IMR-90 (cell line): ENCODE measurements at regions not wholly inside any gene's neighbourhood (a gene's known extent, or its start where the extent isn't known, plus 50 kb on each side); places are given as distances from the start of the nearest gene placed in this dataset.

Experiments
- ATAC-seq: fragments of 200-7000 bp; cut with Tn5 transposase; 2 replicates; pipeline ENCODE4 v1.9.1; 2020; ENCODE audit warnings: low read depth, mild to moderate bottlenecking, moderate library complexity
- BruUV-seq: library from RNA; stranded (reverse); fragments of 400-500 nt; replicated peaks from 2 replicates; lab custom pipeline; 2021; lab: Mats Ljungman, UMichigan
- CTCF ChIA-PET: fragments of 300-600 bp; formaldehyde crosslinking; extraction: SDS; loops from one replicate; lab custom pipeline; 2021; ENCODE audit warnings: antibody characterized with exemption; lab: Yijun Ruan, JAX
- POLR2A ChIA-PET: fragments of 300-600 bp; sonication (Branson Sonifier 250); formaldehyde crosslinking; loops from one replicate; lab custom pipeline; 2022; ENCODE audit warnings: antibody characterized with exemption; ENCODE audit not compliant: unreplicated experiment; lab: Charles Lee
- DNase-seq: peaks from one replicate; pipeline ENCODE4 v3.0.0; 2013
- H2AFZ ChIP-seq: replicated peaks from 2 replicates; pipeline ENCODE3; 2013; ENCODE audit warnings: low read length, mild to moderate bottlenecking; ENCODE audit not compliant: poor library complexity
- H2AK5ac ChIP-seq: 2 replicates; pipeline ENCODE4 v1.6.1; 2013; ENCODE audit warnings: low read depth, low read length, inconsistent platforms
- H2AK9ac ChIP-seq: replicated peaks from 2 replicates; pipeline ENCODE3; 2013; ENCODE audit warnings: mild to moderate bottlenecking, low read depth, low read length, moderate library complexity; ENCODE audit not compliant: poor library complexity
- H2BK120ac ChIP-seq: 2 replicates; pipeline ENCODE4 v1.6.1; 2013; ENCODE audit warnings: low read depth, low read length, inconsistent platforms
- H2BK15ac ChIP-seq: 3 replicates; pipeline ENCODE4 v1.6.1; 2013; ENCODE audit warnings: low read depth, low read length, inconsistent platforms
- H2BK20ac ChIP-seq: 2 replicates; pipeline ENCODE4 v1.6.1; 2013; ENCODE audit warnings: low read depth, mild to moderate bottlenecking, inconsistent platforms, low read length, moderate library complexity
- H2BK5ac ChIP-seq: 2 replicates; pipeline ENCODE4 v1.6.1; 2013; ENCODE audit warnings: mild to moderate bottlenecking, low read depth, low read length, inconsistent platforms; ENCODE audit not compliant: poor library complexity, severe bottlenecking
- H3K14ac ChIP-seq: replicated peaks from 2 replicates; pipeline ENCODE4 v1.6.1; 2013; ENCODE audit warnings: low read depth, low read length, inconsistent platforms
- H3K18ac ChIP-seq: 2 replicates; pipeline ENCODE4 v1.6.1; 2013; ENCODE audit warnings: low read depth, low read length, control low read depth
- H3K23ac ChIP-seq: 2 replicates; pipeline ENCODE4 v1.6.1; 2013; ENCODE audit warnings: low read depth, low read length, inconsistent platforms
- H3K27ac ChIP-seq: 2 replicates; pipeline ENCODE4 v1.5.1; 2013; ENCODE audit warnings: mild to moderate bottlenecking, control low read depth, low read length; ENCODE audit not compliant: insufficient read depth
- H3K27me3 ChIP-seq: 2 replicates; pipeline ENCODE4 v1.6.1; 2013; ENCODE audit warnings: low read length; ENCODE audit not compliant: control insufficient read depth, insufficient read depth
- H3K36me3 ChIP-seq: 2 replicates; pipeline ENCODE4 v1.6.1; 2013; ENCODE audit warnings: low read length, mixed read lengths; ENCODE audit not compliant: control insufficient read depth, insufficient read depth
- H3K4ac ChIP-seq: 2 replicates; pipeline ENCODE4 v1.6.1; 2013; ENCODE audit warnings: low read depth, low read length, inconsistent platforms
- H3K4me1 ChIP-seq: 2 replicates; pipeline ENCODE4 v1.6.1; 2013; ENCODE audit warnings: low read length, mixed read lengths; ENCODE audit not compliant: control insufficient read depth, insufficient read depth
- H3K4me2 ChIP-seq: 2 replicates; pipeline ENCODE4 v1.6.1; 2013; ENCODE audit warnings: low read depth, mild to moderate bottlenecking, control low read depth, low read length, moderate library complexity
- H3K4me3 ChIP-seq: 2 replicates; pipeline ENCODE4 v1.5.1; 2013; ENCODE audit warnings: low read depth, mild to moderate bottlenecking, control low read depth, low read length, moderate library complexity; ENCODE audit not compliant: insufficient read depth
- H3K56ac ChIP-seq: 2 replicates; pipeline ENCODE4 v1.6.1; 2013; ENCODE audit warnings: low read length, inconsistent platforms; ENCODE audit not compliant: insufficient read depth; ENCODE audit errors: extremely low read depth
- H3K79me1 ChIP-seq, 2 experiments: 2 replicates each; pipeline ENCODE4 v1.6.1; 2013; ENCODE audit warnings: low read length in 2 of 2, inconsistent platforms in 1 of 2, low read depth in 1 of 2
- H3K9ac ChIP-seq: 2 replicates; pipeline ENCODE4 v1.6.1; 2013; ENCODE audit warnings: low read depth, low read length, control low read depth
- H3K9me1 ChIP-seq: 2 replicates; pipeline ENCODE4 v1.6.1; 2013; ENCODE audit warnings: low read length, inconsistent platforms; ENCODE audit not compliant: insufficient read depth
- H3K9me3 ChIP-seq: 2 replicates; pipeline ENCODE4 v1.6.1; 2013; ENCODE audit warnings: low read length; ENCODE audit not compliant: control insufficient read depth, insufficient read depth
- H4K20me1 ChIP-seq: 2 replicates; pipeline ENCODE4 v1.6.1; 2013; ENCODE audit warnings: low read length, inconsistent platforms; ENCODE audit not compliant: insufficient read depth
- H4K5ac ChIP-seq: 2 replicates; pipeline ENCODE4 v1.6.1; 2013; ENCODE audit warnings: mild to moderate bottlenecking, low read depth, low read length, control low read depth
- H4K8ac ChIP-seq, 2 experiments: 2 replicates each; pipeline ENCODE4 v1.6.1; 2013; ENCODE audit warnings: low read depth in 2 of 2, low read length in 2 of 2, control low read depth in 1 of 2, inconsistent platforms in 1 of 2
- H4K91ac ChIP-seq: 2 replicates; pipeline ENCODE4 v1.6.1; 2013; ENCODE audit warnings: low read depth, low read length, inconsistent platforms; ENCODE audit not compliant: insufficient read depth
- BHLHE40 ChIP-seq: fragments of 150-350 bp; IDR thresholded peaks from 2 replicates; pipeline ENCODE4 v1.6.1; 2016; ENCODE audit warnings: mild to moderate bottlenecking, low read depth, low read length
- CEBPB ChIP-seq: IDR thresholded peaks from 2 replicates; pipeline ENCODE4 v1.6.1; 2012; ENCODE audit warnings: low read depth, low read length, improper control_type of control experiment
- CHD1 ChIP-seq: IDR thresholded peaks from 2 replicates; pipeline ENCODE4 v1.6.1; 2012; ENCODE audit warnings: low read depth, low read length, improper control_type of control experiment
- CTCF ChIP-seq: conservative IDR thresholded peaks from 2 replicates; pipeline ENCODE4 v1.5.1; 2012; ENCODE audit warnings: mild to moderate bottlenecking, low read depth, low read length, improper control_type of control experiment
- FOS ChIP-seq: fragments of 150-350 bp; IDR thresholded peaks from 2 replicates; pipeline ENCODE4 v1.6.1; 2016; ENCODE audit warnings: low read depth, low read length
- MAFK ChIP-seq: IDR thresholded peaks from 2 replicates; pipeline ENCODE4 v1.6.1; 2012; ENCODE audit warnings: low read depth, low read length, improper control_type of control experiment
- MAZ ChIP-seq: IDR thresholded peaks from 2 replicates; pipeline ENCODE4 v1.6.1; 2012; ENCODE audit warnings: low read depth, mild to moderate bottlenecking, low read length, improper control_type of control experiment, moderate library complexity, borderline replicate concordance
- MXI1 ChIP-seq: IDR thresholded peaks from 2 replicates; pipeline ENCODE4 v1.6.1; 2012; ENCODE audit warnings: low read depth, mild to moderate bottlenecking, low read length, moderate library complexity, borderline replicate concordance
- NFE2L2 ChIP-seq: fragments of 150-350 bp; IDR thresholded peaks from 2 replicates; pipeline ENCODE4 v1.6.1; 2016; ENCODE audit warnings: low read depth, mild to moderate bottlenecking, low read length
- POLR2A ChIP-seq: IDR thresholded peaks from 2 replicates; pipeline ENCODE4 v1.6.1; 2012; ENCODE audit warnings: mild to moderate bottlenecking, low read depth, low read length
- RAD21 ChIP-seq: IDR thresholded peaks from 2 replicates; pipeline ENCODE4 v1.6.1; 2012; ENCODE audit warnings: low read length, improper control_type of control experiment
- RCOR1 ChIP-seq: IDR thresholded peaks from 2 replicates; pipeline ENCODE4 v1.6.1; 2012; ENCODE audit warnings: mild to moderate bottlenecking, low read length, improper control_type of control experiment; ENCODE audit not compliant: insufficient replicate concordance
- RFX5 ChIP-seq: IDR thresholded peaks from 2 replicates; pipeline ENCODE4 v1.8.0; 2012; ENCODE audit warnings: low read depth, mild to moderate bottlenecking, low read length, moderate library complexity
- SMC3 ChIP-seq: fragments of 150-350 bp; IDR thresholded peaks from 2 replicates; pipeline ENCODE4 v1.6.1; 2016; ENCODE audit warnings: low read depth, mild to moderate bottlenecking, antibody characterized with exemption, low read length, moderate library complexity
- USF2 ChIP-seq: fragments of 150-350 bp; IDR thresholded peaks from 2 replicates; pipeline ENCODE4 v1.6.1; 2017; ENCODE audit warnings: mild to moderate bottlenecking, antibody characterized with exemption, low read length, low read depth
- WGBS, 2 experiments: methylation state at CpG; one replicate each; pipeline versions ENCODE4 v1.1.5 to v1.1.7; 2013; ENCODE audit warnings: missing lambda C conversion rate in 2 of 2; ENCODE audit not compliant: insufficient read length in 1 of 2; ENCODE audit errors: extremely low coverage in 2 of 2; 5-methylcytosine and 5-hydroxymethylcytosine counted together
- dilution Hi-C: fragments of 300-500 bp; cut with HindIII; formaldehyde crosslinking; loops from one replicate; pipeline ENCODE4 v1.14.3; 2018; ENCODE audit warnings: low sequenced_read_pairs; ENCODE audit not compliant: unreplicated experiment
- in situ Hi-C: fragments of 300-500 bp; cut with MboI; formaldehyde crosslinking; loops from 3 replicates; pipeline ENCODE4 v1.14.3; 2019; ENCODE audit warnings: low sequenced_read_pairs, inconsistent platforms, mixed read lengths
- intact Hi-C: fragments of 100-400 bp; cut with micrococcal nuclease; formaldehyde crosslinking; loops from 2 replicates; pipeline ENCODE4 v1.10.0; 2022
- TF ChIP-seq, protein P1 (sequence below): fragments of 150-350 bp; IDR thresholded peaks from 2 replicates; pipeline ENCODE4 v1.6.1; 2016; ENCODE audit warnings: low read depth, mild to moderate bottlenecking, low read length, moderate library complexity, borderline replicate concordance

- Histone ChIP-seq H3K9me3 (no peaks in the 10 kb centered on the region), H2BK20ac (no peak overlapping the region), H3K56ac (no peak overlapping the region), H3K36me3 (no peaks in the 10 kb centered on the region), H2BK5ac (no peak overlapping the region), H3K14ac (no peak overlapping the region), H3K4ac (no peak overlapping the region), H3K4me2 (no peak overlapping the region), H2BK120ac (no peak overlapping the region), H3K9me1 (no peaks in the 10 kb centered on the region), H2AFZ (no peak overlapping the region), H3K27me3 (no peaks in the 10 kb centered on the region), H3K9ac (no peak overlapping the region), H3K23ac (no peak overlapping the region), H4K5ac (no peak overlapping the region), H3K18ac (no peak overlapping the region), H2AK9ac (no peak overlapping the region), H3K79me1 (no peaks in the 10 kb centered on the region), H4K91ac (no peak overlapping the region), H4K20me1 (no peaks in the 10 kb centered on the region), H2BK15ac (no peak overlapping the region), H3K4me3 (no peak overlapping the region), H2AK5ac (no peak overlapping the region), H3K27ac (no peak overlapping the region), H4K8ac (no peak overlapping the region), H3K4me1 (no peaks in the 10 kb centered on the region)
- WGBS, 2 experiments: no CpG with 5 or more reads among the region's 2 CpGs
- TF ChIP-seq SMC3: no peak
- TF ChIP-seq CHD1: no peak
- TF ChIP-seq RFX5: no peak
- no peak for TF ChIP-seq CTCF
- no peak for TF ChIP-seq CEBPB
- TF ChIP-seq NFE2L2: no peak
- TF ChIP-seq MAZ: no peak
- TF ChIP-seq MXI1: no peak
- no peak for TF ChIP-seq POLR2A
- TF ChIP-seq, protein P1, sequence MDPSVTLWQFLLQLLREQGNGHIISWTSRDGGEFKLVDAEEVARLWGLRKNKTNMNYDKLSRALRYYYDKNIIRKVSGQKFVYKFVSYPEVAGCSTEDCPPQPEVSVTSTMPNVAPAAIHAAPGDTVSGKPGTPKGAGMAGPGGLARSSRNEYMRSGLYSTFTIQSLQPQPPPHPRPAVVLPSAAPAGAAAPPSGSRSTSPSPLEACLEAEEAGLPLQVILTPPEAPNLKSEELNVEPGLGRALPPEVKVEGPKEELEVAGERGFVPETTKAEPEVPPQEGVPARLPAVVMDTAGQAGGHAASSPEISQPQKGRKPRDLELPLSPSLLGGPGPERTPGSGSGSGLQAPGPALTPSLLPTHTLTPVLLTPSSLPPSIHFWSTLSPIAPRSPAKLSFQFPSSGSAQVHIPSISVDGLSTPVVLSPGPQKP: no peak
- no peak for TF ChIP-seq FOS
- TF ChIP-seq RAD21: no peak
- TF ChIP-seq RCOR1: no peak
- TF ChIP-seq USF2: no peak
- no peak for TF ChIP-seq MAFK
- no peak for TF ChIP-seq BHLHE40
- ChIA-PET POLR2A (no interaction called here), CTCF (no interaction called here)
- in situ Hi-C loops: no loop called here
- no TSS peak for BruUV-seq
- intact Hi-C loops: no loop called here
- DNase-seq: peak; percentile 4
- no peak for ATAC-seq
- dilution Hi-C loops: no loop called here
Measured at GRCh38 chr4:173934201-173934600, 349.3 kb downstream of the FBXO8 start.
